Tibial artery (tissue), 4 donors: ENCODE measurements at regions not wholly inside any gene's neighbourhood (a gene's known extent, or its start where the extent isn't known, plus 50 kb on each side); places are given as distances from the start of the nearest gene placed in this dataset.

Experiments used
- DNase-seq, 2 donors: peaks; one replicate each; pipeline ENCODE4 v3.0.0-alpha.2; 2019
- H3K27ac ChIP-seq, 2 donors: fragments of 200-600 bp; sonication (generic) in 1 of 2; 1 replicate in 1 of 2; 2 replicates in 1 of 2; pipeline ENCODE4 v1.5.1; 2018 to 2019; ENCODE audit warnings: mild to moderate bottlenecking in 1 of 2
- H3K27me3 ChIP-seq, 2 donors: fragments of 200-600 bp; sonication (generic) in 1 of 2; one replicate each; pipeline versions ENCODE4 v1.5.1 to v1.6.0; 2016 to 2019
- H3K36me3 ChIP-seq, 3 donors: fragments of 200-600 bp; sonication (generic) in 2 of 3; one replicate each; pipeline ENCODE4 v1.5.1; 2016 to 2019; ENCODE audit warnings: mild to moderate bottlenecking in 2 of 3
- H3K4me1 ChIP-seq, 4 donors: fragments of 200-600 bp; sonication (generic) in 2 of 4; 1 replicate in 3 of 4; 2 replicates in 1 of 4; pipeline ENCODE4 v1.5.1; 2016 to 2019
- H3K4me3 ChIP-seq, 2 donors: fragments of 200-600 bp; sonication (generic) in 1 of 2; 1 replicate in 1 of 2; 2 replicates in 1 of 2; pipeline ENCODE4 v1.5.1; 2018 to 2019; ENCODE audit warnings: mild to moderate bottlenecking in 2 of 2
- H3K9me3 ChIP-seq, 3 donors: fragments of 200-600 bp; sonication (generic) in 1 of 3; one replicate each; pipeline ENCODE4 v1.5.1; 2016 to 2019
- CTCF ChIP-seq, 2 experiments: fragments of 200-600 bp in 1 of 2; fragments of 450-650 bp in 1 of 2; IDR thresholded peaks; one replicate each; pipeline ENCODE4 v1.5.1; 2017 to 2019; ENCODE audit warnings: antibody characterized with exemption in 2 of 2, mild to moderate bottlenecking in 1 of 2, moderate library complexity in 1 of 2
- intact Hi-C: fragments of 100-400 bp; cut with DNase I; formaldehyde crosslinking; loops from one replicate; pipeline ENCODE4 v1.15.0; 2023; ENCODE audit warnings: low total_unique reads

GRCh38 chrX:122238801-122239200, 945.3 kb upstream of the GRIA3 start:
- TF ChIP-seq CTCF (IDR thresholded peaks at IDR 0.05), result no peak
- no peaks in the 10 kb centered on the region for H3K27me3 ChIP-seq
- intact Hi-C loops, result no loop called here
- no peak overlapping the region for H3K27ac ChIP-seq
- H3K4me3 ChIP-seq, result no peak overlapping the region
- DNase-seq, result no peak
- no peaks in the 10 kb centered on the region for H3K4me1 ChIP-seq
- H3K36me3 ChIP-seq, result no peaks in the 10 kb centered on the region
- H3K9me3 ChIP-seq, result no peaks in the 10 kb centered on the region

GRCh38 chrX:122241959-122242358, 942.1 kb upstream of the GRIA3 start:
- no peaks in the 10 kb centered on the region for H3K27me3 ChIP-seq
- TF ChIP-seq CTCF (IDR thresholded peaks at IDR 0.05), result no peak
- no peak for DNase-seq
- H3K4me3 ChIP-seq, result no peak overlapping the region
- intact Hi-C loops, result no loop called here
- H3K27ac ChIP-seq, result no peak overlapping the region
- H3K36me3 ChIP-seq, result no peaks in the 10 kb centered on the region
- no peaks in the 10 kb centered on the region for H3K9me3 ChIP-seq
- H3K4me1 ChIP-seq, result no peaks in the 10 kb centered on the region

- intact Hi-C loops, result no loop called here
- Histone ChIP-seq H3K4me1 (no peaks in the 10 kb centered on the region), H3K27me3 (no peaks in the 10 kb centered on the region), H3K27ac (no peak overlapping the region), H3K9me3 (no peaks in the 10 kb centered on the region), H3K36me3 (no peaks in the 10 kb centered on the region), H3K4me3 (no peak overlapping the region)
- TF ChIP-seq CTCF (IDR thresholded peaks at IDR 0.05), result no peak
- no peak for DNase-seq
These were observed 940.0 kb upstream of the GRIA3 start for GRCh38 chrX:122244080-122244479.

GRCh38 chrX:122245175-122245574, 938.9 kb upstream of the GRIA3 start:
- no peaks in the 10 kb centered on the region for H3K36me3 ChIP-seq
- intact Hi-C loops, result no loop called here
- no peaks in the 10 kb centered on the region for H3K4me1 ChIP-seq
- H3K27ac ChIP-seq, result no peak overlapping the region
- no peaks in the 10 kb centered on the region for H3K27me3 ChIP-seq
- H3K9me3 ChIP-seq, result no peaks in the 10 kb centered on the region
- TF ChIP-seq CTCF (IDR thresholded peaks at IDR 0.05), result no peak
- DNase-seq, result no peak
- no peak overlapping the region for H3K4me3 ChIP-seq

GRCh38 chrX:122245943-122246342, 938.1 kb upstream of the GRIA3 start:
- Histone ChIP-seq H3K36me3 (no peaks in the 10 kb centered on the region), H3K9me3 (no peaks in the 10 kb centered on the region), H3K4me1 (no peaks in the 10 kb centered on the region), H3K4me3 (no peak overlapping the region), H3K27ac (no peak overlapping the region), H3K27me3 (no peaks in the 10 kb centered on the region)
- intact Hi-C loops, result no loop called here
- no peak for TF ChIP-seq CTCF (IDR thresholded peaks at IDR 0.05)
- no peak for DNase-seq

GRCh38 chrX:122246937-122247336, 937.1 kb upstream of the GRIA3 start:
- intact Hi-C loops, result no loop called here
- no peak for TF ChIP-seq CTCF (IDR thresholded peaks at IDR 0.05)
- Histone ChIP-seq H3K4me3 (no peak overlapping the region), H3K4me1 (no peaks in the 10 kb centered on the region), H3K9me3 (no peaks in the 10 kb centered on the region), H3K27me3 (no peaks in the 10 kb centered on the region), H3K36me3 (no peaks in the 10 kb centered on the region), H3K27ac (no peak overlapping the region)
- no peak for DNase-seq
